NT2/D1 (cell line): ENCODE measurements at regions not wholly inside any gene's neighbourhood (a gene's known extent, or its start where the extent isn't known, plus 50 kb on each side); places are given as distances from the start of the nearest gene placed in this dataset.
"Not testable (repeated sequence)": the region's sequence is repeated elsewhere in the genome, so short reads cannot be mapped to it uniquely, and the experiment has no call there.

ENCODE experiments used
- SUZ12 ChIP-seq: IDR thresholded peaks from 2 replicates; pipeline ENCODE4 v1.6.1; 2011; ENCODE audit not compliant: insufficient read length, insufficient read depth; ENCODE audit errors: extremely low read depth
- YY1 ChIP-seq: IDR thresholded peaks from 2 replicates; pipeline ENCODE4 v1.6.1; 2011; ENCODE audit not compliant: insufficient read length, insufficient read depth
- ZNF274 ChIP-seq: IDR thresholded peaks from 2 replicates; pipeline ENCODE4 v1.6.1; 2011; ENCODE audit warnings: mild to moderate bottlenecking, low read depth, low read length

GRCh38 chr5:29191269-29192048 lies 2002.0 kb upstream of the CDH6 start:
- TF ChIP-seq ZNF274, YY1, SUZ12: not testable (repeated sequence)
